ENCODE measurements at regions not wholly inside any gene's neighbourhood (a gene's known extent, or its start where the extent isn't known, plus 50 kb on each side); places are given as distances from the start of the nearest gene placed in this dataset.

DNA sequence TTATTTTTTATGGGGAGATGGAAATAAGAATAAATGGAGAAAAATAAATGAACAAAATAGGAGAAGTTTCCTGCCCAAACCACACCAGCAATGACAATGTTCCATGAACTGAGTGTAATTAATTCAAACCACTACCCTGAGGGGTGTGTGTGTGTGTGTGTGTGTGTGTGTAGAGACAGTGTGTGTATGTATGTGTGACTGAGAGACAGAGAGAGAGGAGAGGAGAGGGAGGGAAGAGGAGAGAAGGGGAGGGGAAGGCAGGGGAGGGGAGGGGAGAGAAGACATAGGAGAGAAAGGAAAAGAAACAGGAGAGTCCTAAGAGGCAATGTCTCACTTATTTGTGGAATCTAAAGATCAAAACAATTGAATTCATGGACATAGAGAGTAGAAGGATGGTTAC is 65.0 kb upstream of the POU2AF1 start:
- DNase-seq (ENCODE audit: low spot score), result no peak

DNA sequence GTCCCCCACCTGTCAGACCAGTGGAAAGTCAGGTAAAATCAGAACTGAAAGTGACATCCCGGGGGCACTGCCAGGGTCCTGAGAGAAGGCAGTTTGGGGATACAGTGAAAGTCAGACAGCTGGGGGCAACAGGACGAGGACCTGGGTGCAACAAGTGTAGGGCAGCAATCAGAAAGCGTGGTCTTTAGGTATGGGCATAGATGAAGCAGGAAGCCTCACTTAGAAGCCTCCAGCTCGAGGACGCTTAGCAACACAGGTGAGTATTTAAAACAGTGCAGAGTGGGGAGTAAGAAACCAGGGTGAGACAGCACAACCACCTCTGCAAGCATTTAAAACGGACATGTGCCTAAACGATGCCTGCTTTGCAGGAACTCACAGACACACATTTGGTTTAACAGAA is 64.6 kb upstream of the POU2AF1 start:
- no peak for DNase-seq (ENCODE audit: low spot score)

GRCh38 chr11:111443032-111443431 is 64.0 kb upstream of the POU2AF1 start:
- DNase-seq (ENCODE audit: low spot score), result no peak

- no peak for DNase-seq (ENCODE audit: low spot score)
Measured at GRCh38 chr11:111441443-111441842, 62.4 kb upstream of the POU2AF1 start.

- DNase-seq (ENCODE audit: low spot score), result no peak
Measured at GRCh38 chr11:111440416-111441205, 61.5 kb upstream of the POU2AF1 start.

DNA sequence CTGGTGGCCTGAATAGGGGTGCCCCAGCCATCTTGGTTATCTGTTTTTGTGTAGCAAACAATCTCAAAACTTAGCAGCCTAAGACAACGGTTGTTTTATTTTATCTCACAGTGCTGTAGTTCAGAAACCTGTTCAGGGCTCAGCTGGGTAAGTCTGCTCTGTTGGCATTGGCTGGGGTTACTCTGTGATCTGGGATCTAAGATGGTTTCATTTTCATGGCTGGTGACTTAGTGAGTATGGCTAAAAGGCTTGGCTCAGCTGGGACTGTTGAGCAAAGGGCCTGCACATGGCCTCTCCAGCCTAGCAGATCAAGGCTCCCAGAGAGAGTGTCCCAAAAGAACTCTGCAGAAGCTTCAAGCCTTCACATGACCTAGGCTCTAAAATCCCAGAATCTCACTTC is 60.8 kb upstream of the POU2AF1 start:
- DNase-seq (ENCODE audit: low spot score), result no peak

DNA sequence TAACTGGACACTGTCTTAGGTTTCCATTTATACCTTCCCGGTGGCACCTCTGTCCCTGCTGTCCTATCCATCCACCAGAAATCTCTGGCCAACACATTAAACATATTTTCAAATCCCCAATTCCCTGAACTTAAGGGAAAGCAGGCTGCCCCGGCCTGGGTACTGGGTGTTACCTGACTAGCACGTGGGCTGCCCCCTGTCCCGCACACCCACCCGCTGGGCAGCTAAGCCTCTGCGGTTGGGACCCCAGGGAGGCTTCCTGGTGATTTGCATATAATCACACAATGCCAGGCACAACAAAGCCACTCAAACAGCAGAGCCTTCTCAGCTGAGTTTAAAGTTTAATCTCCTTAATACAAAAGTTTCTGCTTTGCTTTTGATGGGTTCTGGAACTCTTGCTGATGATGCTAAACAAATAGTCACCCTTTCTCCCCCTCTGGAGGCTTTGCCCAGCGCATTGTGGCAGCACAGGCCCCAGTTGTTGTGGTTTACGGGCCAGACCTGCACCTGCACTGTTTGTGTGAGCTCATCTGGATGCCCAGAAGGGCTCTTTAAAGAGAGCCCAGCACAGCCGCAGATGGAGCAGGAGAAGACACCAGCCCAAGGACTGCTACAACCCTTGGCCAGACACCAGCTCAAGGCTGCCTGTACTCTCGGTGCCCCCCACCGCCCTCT is 59.9 kb upstream of the POU2AF1 start:
- no peak for DNase-seq (ENCODE audit: low spot score)

DNA sequence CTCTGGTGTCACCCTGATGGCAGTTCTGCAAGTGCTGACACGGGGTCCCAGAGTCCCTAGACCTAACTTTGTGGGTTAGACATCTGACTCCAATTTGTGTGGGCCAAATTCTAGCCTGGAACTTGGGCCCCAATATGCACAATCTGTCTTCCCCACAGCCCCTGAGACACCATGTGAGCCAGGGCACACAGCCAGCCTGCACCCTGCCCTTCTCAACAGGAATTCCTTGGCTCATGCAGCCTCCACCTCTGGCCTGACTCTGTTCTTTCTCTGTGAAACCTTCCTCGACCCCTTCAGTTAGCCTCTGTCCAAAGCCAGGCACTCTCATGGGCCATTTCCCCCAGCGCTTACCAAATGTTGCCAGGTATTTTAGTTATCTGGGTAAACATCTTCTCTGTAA is 59.1 kb upstream of the POU2AF1 start:
- DNase-seq (ENCODE audit: low spot score), result no peak

DNA sequence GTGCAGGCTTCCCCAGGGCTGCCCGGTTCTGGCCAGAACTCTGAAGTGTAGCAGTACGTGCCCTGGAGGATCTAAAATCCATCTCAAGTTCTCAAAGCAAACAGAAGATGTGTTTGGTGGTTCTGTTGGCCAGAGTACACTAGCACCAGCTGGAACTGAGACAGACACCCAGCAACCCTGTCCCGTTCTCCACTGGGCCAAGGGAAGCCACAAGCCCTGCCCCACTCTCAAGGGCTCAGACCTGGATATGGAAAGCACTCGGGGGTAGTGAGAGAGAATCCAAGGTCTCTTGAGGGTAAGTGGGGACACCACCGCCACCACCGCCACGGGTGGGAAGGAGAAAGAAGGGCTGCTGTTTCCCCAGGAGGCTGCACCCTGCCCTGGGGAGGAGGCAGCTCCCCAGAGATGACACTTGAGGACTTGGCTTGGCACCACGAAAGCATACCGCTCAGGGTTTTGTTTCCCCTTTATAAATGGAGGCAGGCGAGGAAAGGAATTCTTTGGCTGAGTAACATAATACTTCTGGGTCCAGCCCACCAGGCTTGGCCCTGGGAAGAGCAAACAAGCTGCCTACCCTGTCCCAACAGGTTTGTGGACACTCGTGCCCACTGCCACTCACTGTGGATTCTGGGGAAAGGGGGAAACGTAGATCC is 56.1 kb upstream of the POU2AF1 start:
- DNase-seq (ENCODE audit: low spot score), result no peak

GRCh38 chr11:111429066-111429506 is 50.0 kb upstream of the POU2AF1 start:
- DNase-seq (ENCODE audit: low spot score), result peak; percentile 32
